ENCODE measurements at regions not wholly inside any gene's neighbourhood (a gene's known extent, or its start where the extent isn't known, plus 50 kb on each side); places are given as distances from the start of the nearest gene placed in this dataset.

DNA sequence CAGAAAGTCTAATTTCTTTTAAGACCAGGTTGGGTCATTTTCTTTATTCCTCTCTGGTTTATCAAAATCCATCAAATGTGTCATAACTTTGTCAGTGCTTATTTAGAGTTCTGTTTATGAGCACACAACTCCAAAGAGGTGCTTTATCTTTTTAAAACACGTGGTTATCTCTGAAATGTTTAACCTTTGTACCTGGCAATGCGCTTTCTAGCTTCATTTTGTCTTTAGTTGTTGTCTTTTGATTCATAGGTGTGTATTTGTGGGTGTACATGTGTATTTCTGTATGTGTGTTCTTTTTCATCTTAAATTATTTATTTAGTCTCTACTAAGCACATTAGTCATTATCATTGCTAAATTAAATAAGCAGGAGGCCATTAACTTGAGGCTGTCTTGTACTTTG, 251.4 kb downstream of the JRKL start:
- Histone ChIP-seq H4K8ac (ENCODE audit: low read depth in 2 of 2, low read length in 2 of 2) (no peak overlapping the region), H3K56ac (ENCODE audit: extremely low read depth, insufficient read depth, low read length) (no peak overlapping the region), H2BK120ac (ENCODE audit: low read depth, low read length) (no peak overlapping the region), H3K14ac (replicated peaks; ENCODE audit: low read depth, low read length) (no peak overlapping the region), H3K27me3 (ENCODE audit: control insufficient read depth, insufficient read depth, low read length) (no peaks in the 10 kb centered on the region), H2BK20ac (ENCODE audit: low read depth, low read length) (no peak overlapping the region), H3K4me2 (ENCODE audit: low read depth, low read length) (no peak overlapping the region), H3K4ac (ENCODE audit: low read depth, low read length) (no peak overlapping the region), H3K9ac (ENCODE audit: low read depth, low read length) (no peak overlapping the region), H3K23ac (ENCODE audit: low read depth, low read length) (no peak overlapping the region), H3K27ac (ENCODE audit: insufficient read depth, low read length) (no peak overlapping the region), H3K9me3 (ENCODE audit: control insufficient read depth, insufficient read depth, low read length) (no peaks in the 10 kb centered on the region), H3K79me1 (ENCODE audit: low read depth in 1 of 2, low read length in 2 of 2) (no peaks in the 10 kb centered on the region), H4K91ac (ENCODE audit: insufficient read depth, low read depth, low read length) (no peak overlapping the region), H2AK5ac (ENCODE audit: low read depth, low read length) (no peak overlapping the region), H2AK9ac (replicated peaks; ENCODE audit: low read depth, low read length, poor library complexity) (no peak overlapping the region), H3K36me3 (ENCODE audit: control insufficient read depth, insufficient read depth, low read length) (no peaks in the 10 kb centered on the region), H2BK15ac (ENCODE audit: low read depth, low read length) (no peak overlapping the region), H3K9me1 (ENCODE audit: insufficient read depth, low read length) (no peaks in the 10 kb centered on the region), H3K4me3 (ENCODE audit: insufficient read depth, low read depth, low read length) (no peak overlapping the region), H2BK5ac (ENCODE audit: low read depth, low read length, poor library complexity, severe bottlenecking) (no peak overlapping the region), H3K18ac (ENCODE audit: low read depth, low read length) (no peak overlapping the region), H4K20me1 (ENCODE audit: insufficient read depth, low read length) (no peaks in the 10 kb centered on the region), H4K5ac (ENCODE audit: low read depth, low read length) (no peak overlapping the region), H3K4me1 (ENCODE audit: control insufficient read depth, insufficient read depth, low read length) (no peaks in the 10 kb centered on the region), H2AFZ (replicated peaks; ENCODE audit: low read length, poor library complexity) (no peak overlapping the region)
- ATAC-seq (ENCODE audit: low read depth), result no peak
- intact Hi-C loops (cut with micrococcal nuclease), result no loop called here
- ChIA-PET POLR2A (ENCODE audit: unreplicated experiment) (no interaction called here), CTCF (interaction anchor here (0.6 kb wide), 1 partner anchor 12 kb away, joined by 3 read pairs; no protein-coding TSS in a partner anchor)
- TF ChIP-seq MAFK (IDR thresholded peaks at IDR 0.05; ENCODE audit: low read depth, low read length) (no peak), USF2 (IDR thresholded peaks at IDR 0.05; ENCODE audit: low read depth, low read length) (no peak), FOS (IDR thresholded peaks at IDR 0.05; ENCODE audit: low read depth, low read length) (no peak), CHD1 (IDR thresholded peaks at IDR 0.05; ENCODE audit: low read depth, low read length) (no peak), SMC3 (IDR thresholded peaks at IDR 0.05; ENCODE audit: low read depth, low read length) (no peak), CTCF (conservative IDR thresholded peaks at IDR 0.05; ENCODE audit: low read depth, low read length) (no peak), MAZ (IDR thresholded peaks at IDR 0.05; ENCODE audit: borderline replicate concordance, low read depth, low read length) (no peak), BHLHE40 (IDR thresholded peaks at IDR 0.05; ENCODE audit: low read depth, low read length) (no peak), RCOR1 (IDR thresholded peaks at IDR 0.05; ENCODE audit: insufficient replicate concordance, low read length) (no peak)
- no CpG with 5 or more reads among the region's 2 CpGs for WGBS, 2 experiments (ENCODE audit: extremely low coverage in 2 of 2, insufficient read length in 1 of 2)
- dilution Hi-C loops (cut with HindIII; ENCODE audit: low sequenced_read_pairs, unreplicated experiment), result no loop called here
- DNase-seq, result no peak
- no TSS peak for BruUV-seq (replicated peaks)
- in situ Hi-C loops (cut with MboI; ENCODE audit: low sequenced_read_pairs), result no loop called here

Measured in IMR-90 (cell line).